Suprapubic skin (tissue), 3 donors: ENCODE measurements at regions not wholly inside any gene's neighbourhood (a gene's known extent, or its start where the extent isn't known, plus 50 kb on each side); places are given as distances from the start of the nearest gene placed in this dataset.

Experiments used
- CTCF ChIP-seq, 2 donors: fragments of 200-600 bp in 1 of 2; fragments of 450-650 bp in 1 of 2; sonication (generic) in 1 of 2; IDR thresholded peaks; one replicate each; pipeline ENCODE4 v1.5.1; 2016 to 2019; ENCODE audit warnings: antibody characterized with exemption in 2 of 2, mild to moderate bottlenecking in 1 of 2, moderate library complexity in 1 of 2
- POLR2AphosphoS5 ChIP-seq, 3 donors: sonication (generic); formaldehyde crosslinking; IDR thresholded peaks; one replicate each; pipeline ENCODE4 v1.6.1; 2017; ENCODE audit warnings: antibody characterized with exemption in 3 of 3

GRCh38 chr2:76446872-76447271, 736.2 kb upstream of the GCFC2 start:
- TF ChIP-seq CTCF (IDR thresholded peaks at IDR 0.05) (no peak), POLR2AphosphoS5 (IDR thresholded peaks at IDR 0.05) (no peak)
